ENCODE measurements at regions not wholly inside any gene's neighbourhood (a gene's known extent, or its start where the extent isn't known, plus 50 kb on each side); places are given as distances from the start of the nearest gene placed in this dataset.

GRCh38 chr20:11304795-11305194 is 612.9 kb upstream of the BTBD3 start:
- Mint-ChIP-seq H3K27ac (no peak overlapping the region), H3K9me3 (peaks cover 10% of the 10 kb centered on the region), H3K4me1 (ENCODE audit: low read depth) (no peaks in the 10 kb centered on the region), H3K27me3 (no peaks in the 10 kb centered on the region), H3K4me3 (no peak overlapping the region), H3K36me3 (ENCODE audit: low read depth) (no peaks in the 10 kb centered on the region)
- Histone ChIP-seq H3K27me3 (ENCODE audit: control insufficient read depth in 1 of 2, insufficient read depth in 2 of 2, low read length in 2 of 2) (no peaks in the 10 kb centered on the region), H3K9me3 (ENCODE audit: control insufficient read depth in 1 of 2, insufficient read depth in 1 of 2, low read length in 2 of 2) (peaks cover 0 to 7% of the 10 kb centered on the region in 2 experiments), H3K36me3 (ENCODE audit: insufficient read depth, low read length) (no peaks in the 10 kb centered on the region), H3K4me3 (ENCODE audit: low read length) (no peak overlapping the region), H3K27ac (ENCODE audit: low read depth in 1 of 2, low read length in 2 of 2) (no peak overlapping the region), H3K4me1 (ENCODE audit: insufficient read depth, low read length) (no peaks in the 10 kb centered on the region)
- ChIA-PET POLR2A (no interaction called here), CTCF (no interaction called here)
- DNase-seq (no peak), ATAC-seq (ENCODE audit: poor library complexity) (no peak)
- TF ChIP-seq CTCF (IDR thresholded peaks at IDR 0.05), result no peak
- intact Hi-C loops (cut with DNase I, micrococcal nuclease), result no loop called here

GRCh38 chr20:11305406-11305805 is 612.3 kb upstream of the BTBD3 start:
- ATAC-seq (ENCODE audit: poor library complexity) (no peak), DNase-seq (no peak)
- POLR2A ChIA-PET, result no interaction called here
- CTCF ChIA-PET, result no interaction called here
- Histone ChIP-seq H3K27ac (ENCODE audit: low read depth in 1 of 2, low read length in 2 of 2) (no peak overlapping the region), H3K9me3 (ENCODE audit: control insufficient read depth in 1 of 2, insufficient read depth in 1 of 2, low read length in 2 of 2) (peaks cover 0 to 7% of the 10 kb centered on the region in 2 experiments), H3K36me3 (ENCODE audit: insufficient read depth, low read length) (no peaks in the 10 kb centered on the region), H3K27me3 (ENCODE audit: control insufficient read depth in 1 of 2, insufficient read depth in 2 of 2, low read length in 2 of 2) (no peaks in the 10 kb centered on the region), H3K4me3 (ENCODE audit: low read length) (no peak overlapping the region), H3K4me1 (ENCODE audit: insufficient read depth, low read length) (no peaks in the 10 kb centered on the region)
- no peak overlapping the region for H3K4me3 Mint-ChIP-seq
- peaks cover 10% of the 10 kb centered on the region for H3K9me3 Mint-ChIP-seq
- intact Hi-C loops (cut with DNase I, micrococcal nuclease), result no loop called here
- no peaks in the 10 kb centered on the region for H3K4me1 Mint-ChIP-seq (ENCODE audit: low read depth)
- TF ChIP-seq CTCF (IDR thresholded peaks at IDR 0.05), result no peak
- H3K27ac Mint-ChIP-seq, result no peak overlapping the region
- no peaks in the 10 kb centered on the region for H3K27me3 Mint-ChIP-seq
- H3K36me3 Mint-ChIP-seq (ENCODE audit: low read depth), result no peaks in the 10 kb centered on the region

- Mint-ChIP-seq H3K27me3 (no peaks in the 10 kb centered on the region), H3K9me3 (peaks cover 5% of the 10 kb centered on the region), H3K36me3 (ENCODE audit: low read depth) (no peaks in the 10 kb centered on the region), H3K4me1 (ENCODE audit: low read depth) (no peaks in the 10 kb centered on the region), H3K27ac (no peak overlapping the region), H3K4me3 (no peak overlapping the region)
- H3K27me3 ChIP-seq (ENCODE audit: control insufficient read depth in 1 of 2, insufficient read depth in 2 of 2, low read length in 2 of 2), result no peaks in the 10 kb centered on the region
- CTCF ChIA-PET, result no interaction called here
- H3K4me1 ChIP-seq (ENCODE audit: insufficient read depth, low read length), result no peaks in the 10 kb centered on the region
- H3K36me3 ChIP-seq (ENCODE audit: insufficient read depth, low read length), result no peaks in the 10 kb centered on the region
- no peak for TF ChIP-seq CTCF (IDR thresholded peaks at IDR 0.05)
- intact Hi-C loops (cut with DNase I, micrococcal nuclease), result no loop called here
- POLR2A ChIA-PET, result no interaction called here
- no peaks in the 10 kb centered on the region for H3K9me3 ChIP-seq (ENCODE audit: control insufficient read depth in 1 of 2, insufficient read depth in 1 of 2, low read length in 2 of 2)
- ATAC-seq (ENCODE audit: poor library complexity) (no peak), DNase-seq (no peak)
- H3K4me3 ChIP-seq (ENCODE audit: low read length), result no peak overlapping the region
- H3K27ac ChIP-seq (ENCODE audit: low read depth in 1 of 2, low read length in 2 of 2), result no peak overlapping the region
These were observed 606.0 kb upstream of the BTBD3 start for GRCh38 chr20:11311659-11312224.

Measured in CD4-positive, alpha-beta T cell (primary cell).